PC-3 (cell line): ENCODE measurements at regions not wholly inside any gene's neighbourhood (a gene's known extent, or its start where the extent isn't known, plus 50 kb on each side); places are given as distances from the start of the nearest gene placed in this dataset.

Experiments
- ATAC-seq: fragments of 200-7000 bp; cut with Tn5 transposase; 2 replicates; pipeline ENCODE4 v1.9.1; 2020; ENCODE audit warnings: mild to moderate bottlenecking, moderate library complexity
- BruUV-seq: library from RNA; stranded (reverse); fragments of 400-500 nt; replicated peaks from 2 replicates; lab custom pipeline; 2021; lab: Mats Ljungman, UMichigan
- CTCF ChIA-PET: fragments of 300-600 bp; sonication (Branson Sonifier 250); formaldehyde crosslinking; loops from one replicate; lab custom pipeline; 2022; ENCODE audit warnings: antibody characterized with exemption; lab: Charles Lee
- POLR2A ChIA-PET: fragments of 300-600 bp; sonication (Branson Sonifier 250); formaldehyde crosslinking; loops from one replicate; lab custom pipeline; 2022; ENCODE audit warnings: antibody characterized with exemption; ENCODE audit not compliant: unreplicated experiment; lab: Charles Lee
- DNase-seq: peaks from one replicate; pipeline ENCODE4 v3.0.0-alpha.2; 2015
- H2AFZ ChIP-seq: fragments of 300-600 bp; sonication (generic); 2 replicates; pipeline ENCODE4 v1.6.0; 2016; ENCODE audit warnings: antibody characterized with exemption, low read length
- H3F3A ChIP-seq: fragments of 300-600 bp; sonication (generic); one replicate; pipeline ENCODE4 v1.6.0; 2017; ENCODE audit warnings: antibody characterized with exemption, low read length, control low read depth, mild to moderate bottlenecking; ENCODE audit not compliant: unreplicated experiment
- H3K27ac ChIP-seq: fragments of 300-600 bp; sonication (generic); 2 replicates; pipeline ENCODE4 v1.5.1; 2016; ENCODE audit warnings: mild to moderate bottlenecking, low read length
- H3K27me3 ChIP-seq: fragments of 300-600 bp; sonication (generic); 2 replicates; pipeline ENCODE4 v1.6.1; 2016; ENCODE audit warnings: low read length, mixed read lengths
- H3K36me3 ChIP-seq: fragments of 300-600 bp; sonication (generic); 2 replicates; pipeline ENCODE4 v1.6.1; 2016; ENCODE audit warnings: low read depth, mixed run types, low read length, mixed read lengths
- H3K4me1 ChIP-seq: fragments of 300-600 bp; sonication (generic); 2 replicates; pipeline ENCODE4 v1.5.1; 2016; ENCODE audit warnings: low read length; ENCODE audit not compliant: insufficient read depth
- H3K4me2 ChIP-seq: fragments of 300-600 bp; sonication (generic); 2 replicates; pipeline ENCODE4 v1.6.0; 2016; ENCODE audit warnings: low read length
- H3K4me3 ChIP-seq: fragments of 300-600 bp; sonication (generic); 2 replicates; pipeline ENCODE4 v1.5.1; 2016; ENCODE audit warnings: mild to moderate bottlenecking, low read length, mixed read lengths
- H3K79me2 ChIP-seq: fragments of 300-600 bp; sonication (generic); 2 replicates; pipeline ENCODE4 v1.6.1; 2017; ENCODE audit warnings: low read length, mixed read lengths
- H3K9ac ChIP-seq: fragments of 300-600 bp; sonication (generic); 2 replicates; pipeline ENCODE4 v1.6.0; 2016; ENCODE audit warnings: mild to moderate bottlenecking, low read length
- H3K9me2 ChIP-seq: fragments of 300-600 bp; sonication (generic); replicated peaks from 2 replicates; pipeline ENCODE4 v1.6.1; 2016; ENCODE audit warnings: mixed run types, low read length, mixed read lengths
- H3K9me3 ChIP-seq: fragments of 300-600 bp; sonication (generic); 2 replicates; pipeline ENCODE4 v1.6.1; 2016; ENCODE audit warnings: low read length, mixed read lengths
- H4K20me1 ChIP-seq: fragments of 300-600 bp; sonication (generic); 2 replicates; pipeline ENCODE4 v1.6.1; 2016; ENCODE audit warnings: low read length, mixed read lengths
- EZH2 ChIP-seq: fragments of 300-600 bp; sonication (generic); IDR thresholded peaks from one replicate; pipeline ENCODE4 v1.6.1; 2017; ENCODE audit warnings: antibody characterized with exemption, mild to moderate bottlenecking, low read length; ENCODE audit not compliant: unreplicated experiment
- EZH2phosphoT487 ChIP-seq: fragments of 300-600 bp; sonication (generic); IDR thresholded peaks from 2 replicates; pipeline ENCODE4 v1.6.1; 2018; ENCODE audit warnings: mild to moderate bottlenecking, antibody characterized with exemption, low read length, borderline replicate concordance
- intact Hi-C: fragments of 100-400 bp; cut with micrococcal nuclease; formaldehyde crosslinking; loops from 2 replicates; pipeline ENCODE4 v1.9.0; 2023
- TF ChIP-seq, protein P1 (sequence below): fragments of 300-600 bp; sonication (generic); conservative IDR thresholded peaks from 2 replicates; pipeline ENCODE4 v1.5.1; 2017; ENCODE audit warnings: antibody characterized with exemption, low read depth, mild to moderate bottlenecking, low read length

DNA sequence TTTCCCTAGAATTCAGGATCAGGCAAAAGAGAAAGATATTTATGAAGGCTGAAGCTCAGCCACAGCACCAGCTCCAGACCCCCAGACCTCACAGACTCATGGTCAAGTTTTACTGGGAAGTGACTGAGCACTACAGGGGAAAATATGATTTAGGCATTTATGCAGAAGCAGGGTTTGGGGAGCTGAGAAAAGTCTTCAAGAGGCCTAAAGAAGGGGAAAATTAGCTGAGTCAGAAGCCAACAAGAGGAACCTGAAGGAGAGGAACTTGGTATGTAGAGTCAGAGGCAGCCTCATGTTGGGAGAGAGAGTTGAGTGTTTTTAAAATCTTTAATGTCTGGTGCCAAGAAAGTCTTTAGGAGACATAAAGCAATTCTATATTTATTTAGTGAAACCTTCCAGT lies 63.0 kb downstream of the FOS start:
- Histone ChIP-seq H3F3A (no peaks in the 10 kb centered on the region), H3K9me2 (no peaks in the 10 kb centered on the region), H3K4me2 (no peak overlapping the region), H3K4me3 (no peak overlapping the region), H2AFZ (no peak overlapping the region), H3K9me3 (no peaks in the 10 kb centered on the region), H3K4me1 (no peaks in the 10 kb centered on the region), H4K20me1 (no peaks in the 10 kb centered on the region), H3K36me3 (no peaks in the 10 kb centered on the region), H3K9ac (no peak overlapping the region), H3K27me3 (peaks cover 57% of the 10 kb centered on the region), H3K79me2 (no peaks in the 10 kb centered on the region), H3K27ac (no peak overlapping the region)
- no peak for TF ChIP-seq EZH2phosphoT487
- TF ChIP-seq, protein P1, sequence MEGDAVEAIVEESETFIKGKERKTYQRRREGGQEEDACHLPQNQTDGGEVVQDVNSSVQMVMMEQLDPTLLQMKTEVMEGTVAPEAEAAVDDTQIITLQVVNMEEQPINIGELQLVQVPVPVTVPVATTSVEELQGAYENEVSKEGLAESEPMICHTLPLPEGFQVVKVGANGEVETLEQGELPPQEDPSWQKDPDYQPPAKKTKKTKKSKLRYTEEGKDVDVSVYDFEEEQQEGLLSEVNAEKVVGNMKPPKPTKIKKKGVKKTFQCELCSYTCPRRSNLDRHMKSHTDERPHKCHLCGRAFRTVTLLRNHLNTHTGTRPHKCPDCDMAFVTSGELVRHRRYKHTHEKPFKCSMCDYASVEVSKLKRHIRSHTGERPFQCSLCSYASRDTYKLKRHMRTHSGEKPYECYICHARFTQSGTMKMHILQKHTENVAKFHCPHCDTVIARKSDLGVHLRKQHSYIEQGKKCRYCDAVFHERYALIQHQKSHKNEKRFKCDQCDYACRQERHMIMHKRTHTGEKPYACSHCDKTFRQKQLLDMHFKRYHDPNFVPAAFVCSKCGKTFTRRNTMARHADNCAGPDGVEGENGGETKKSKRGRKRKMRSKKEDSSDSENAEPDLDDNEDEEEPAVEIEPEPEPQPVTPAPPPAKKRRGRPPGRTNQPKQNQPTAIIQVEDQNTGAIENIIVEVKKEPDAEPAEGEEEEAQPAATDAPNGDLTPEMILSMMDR = no peak
- TF ChIP-seq EZH2 = no peak
- intact Hi-C loops = no loop called here
- ATAC-seq = no peak
- DNase-seq = no peak
- POLR2A ChIA-PET = no interaction called here
- CTCF ChIA-PET = no interaction called here
- no TSS peak for BruUV-seq

- no peak for ATAC-seq
- no peaks in the 10 kb centered on the region for H3K4me1 ChIP-seq
- no peak overlapping the region for H2AFZ ChIP-seq
- intact Hi-C loops = no loop called here
- H3K27me3 ChIP-seq = peaks cover 55% of the 10 kb centered on the region
- TF ChIP-seq, protein P1 = no peak
- no peak for TF ChIP-seq EZH2
- TF ChIP-seq EZH2phosphoT487 = no peak
- H3K4me2 ChIP-seq = no peak overlapping the region
- H3K27ac ChIP-seq = no peak overlapping the region
- no peak overlapping the region for H3K4me3 ChIP-seq
- H3F3A ChIP-seq = no peaks in the 10 kb centered on the region
- no peaks in the 10 kb centered on the region for H3K9me2 ChIP-seq
- no TSS peak for BruUV-seq
- H3K9me3 ChIP-seq = no peaks in the 10 kb centered on the region
- ChIA-PET POLR2A (no interaction called here), CTCF (no interaction called here)
- H3K36me3 ChIP-seq = no peaks in the 10 kb centered on the region
- H3K9ac ChIP-seq = no peak overlapping the region
- H3K79me2 ChIP-seq = no peaks in the 10 kb centered on the region
- DNase-seq = no peak
- no peaks in the 10 kb centered on the region for H4K20me1 ChIP-seq
These were observed 64.4 kb downstream of the FOS start for GRCh38 chr14:75342762-75343599.

DNA sequence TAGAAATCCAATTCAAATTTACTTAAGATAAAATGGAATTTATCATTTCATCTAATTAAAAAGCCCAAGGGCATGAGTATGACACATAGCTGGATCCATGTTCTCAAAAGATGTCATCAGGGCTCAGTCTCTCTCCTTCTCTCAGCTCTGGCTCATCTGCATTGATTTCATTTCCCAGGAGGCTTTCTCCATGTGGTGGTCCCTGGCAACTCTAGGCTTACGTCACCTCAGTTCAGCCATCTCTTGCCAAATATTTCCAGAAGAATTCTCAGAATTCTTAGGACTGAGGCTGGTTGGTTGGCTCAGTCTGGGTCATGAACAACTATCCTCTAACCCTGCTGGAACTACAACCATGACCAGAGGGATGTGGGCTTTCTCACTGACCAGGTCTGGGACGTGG lies 65.3 kb downstream of the FOS start:
- no peaks in the 10 kb centered on the region for H4K20me1 ChIP-seq
- H3K4me2 ChIP-seq = no peak overlapping the region
- peaks cover 51% of the 10 kb centered on the region for H3K27me3 ChIP-seq
- H3K9ac ChIP-seq = no peak overlapping the region
- intact Hi-C loops = no loop called here
- H3K9me2 ChIP-seq = no peaks in the 10 kb centered on the region
- no peak for TF ChIP-seq EZH2
- TF ChIP-seq, protein P1 = no peak
- no peak for TF ChIP-seq EZH2phosphoT487
- POLR2A ChIA-PET = no interaction called here
- ATAC-seq (no peak), DNase-seq (no peak)
- no peaks in the 10 kb centered on the region for H3K36me3 ChIP-seq
- H3F3A ChIP-seq = no peaks in the 10 kb centered on the region
- CTCF ChIA-PET = no interaction called here
- H3K27ac ChIP-seq = no peak overlapping the region
- no peak overlapping the region for H2AFZ ChIP-seq
- H3K9me3 ChIP-seq = no peaks in the 10 kb centered on the region
- no TSS peak for BruUV-seq
- H3K4me3 ChIP-seq = no peak overlapping the region
- H3K4me1 ChIP-seq = no peaks in the 10 kb centered on the region
- H3K79me2 ChIP-seq = no peaks in the 10 kb centered on the region
